ENCODE measurements at regions not wholly inside any gene's neighbourhood (a gene's known extent, or its start where the extent isn't known, plus 50 kb on each side); places are given as distances from the start of the nearest gene placed in this dataset.

- H3K9ac ChIP-seq (ENCODE audit: low read depth in 1 of 2, low read length in 2 of 2): no peak overlapping the region
- DNase-seq (ENCODE audit: low spot score): no peak
- no peaks in the 10 kb centered on the region for H3K27me3 ChIP-seq (ENCODE audit: control insufficient read depth in 4 of 4, insufficient read depth in 4 of 4, low read length in 3 of 4)
- no peaks in the 10 kb centered on the region for H3K9me3 ChIP-seq (ENCODE audit: control insufficient read depth in 4 of 4, low read length in 3 of 4)
- no peak overlapping the region for H3K27ac ChIP-seq (ENCODE audit: low read depth in 1 of 2, low read length in 2 of 2)
- H3K36me3 ChIP-seq (ENCODE audit: control insufficient read depth in 4 of 4, insufficient read depth in 3 of 4, low read depth in 1 of 4, low read length in 3 of 4): no peaks in the 10 kb centered on the region
- H3K4me1 ChIP-seq (ENCODE audit: control insufficient read depth in 4 of 4, insufficient read depth in 4 of 4, low read length in 3 of 4): peaks cover 2 to 15% (median 6%) of the 10 kb centered on the region in 4 donors
- WGBS: 46% methylated on average over 9 of the region's 9 CpGs
- peak; percentile 36 for TF ChIP-seq REST (IDR thresholded peaks at IDR 0.05)
- TF ChIP-seq MAX (IDR thresholded peaks at IDR 0.05): peak; percentile 78
- no peak for TF ChIP-seq GABPA (IDR thresholded peaks at IDR 0.05 in 1 of 2, conservative IDR thresholded peaks at IDR 0.05 in 1 of 2)
- TF ChIP-seq RXRA (IDR thresholded peaks at IDR 0.05): peak in 1 of 2 donors; percentile 53
- no peak for TF ChIP-seq ATF3 (IDR thresholded peaks at IDR 0.05)
- TF ChIP-seq ZBTB33 (IDR thresholded peaks at IDR 0.05): no peak
- TF ChIP-seq SP1 (IDR thresholded peaks at IDR 0.05): peak; percentile 47
- TF ChIP-seq EGR1 (IDR thresholded peaks at IDR 0.05; ENCODE audit: low read depth in 2 of 2): no peak
- TF ChIP-seq TAF1 (conservative IDR thresholded peaks at IDR 0.05): no peak
- TF ChIP-seq RAD21 (IDR thresholded peaks at IDR 0.05): peak; percentile 27 to 44
- no peak for TF ChIP-seq NR2F2 (IDR thresholded peaks at IDR 0.05)
- TF ChIP-seq HNF4G (IDR thresholded peaks at IDR 0.05): no peak
- TF ChIP-seq HNF4A (conservative IDR thresholded peaks at IDR 0.05): peak; percentile 71 to 76
- no peak for TF ChIP-seq FOXA2 (IDR thresholded peaks at IDR 0.05)
- no peak for TF ChIP-seq CTCF (IDR thresholded peaks at IDR 0.05; ENCODE audit: low read depth, low read length, missing input control)
- TF ChIP-seq YY1 (IDR thresholded peaks at IDR 0.05): peak; percentile 17
- TF ChIP-seq FOXA1 (IDR thresholded peaks at IDR 0.05): no peak
- TF ChIP-seq JUND (IDR thresholded peaks at IDR 0.05): no peak
- no peak overlapping the region for H3K4me3 ChIP-seq (ENCODE audit: low read depth in 1 of 3, low read length in 3 of 3)
Observed at GRCh38 chr12:116366456-116366776, 88.9 kb upstream of the MED13L start.
